Hepatocyte (in vitro differentiated cells): ENCODE measurements at regions not wholly inside any gene's neighbourhood (a gene's known extent, or its start where the extent isn't known, plus 50 kb on each side); places are given as distances from the start of the nearest gene placed in this dataset.

Experiments used
- EZH2phosphoT487 ChIP-seq: fragments of 200-600 bp; sonication (generic); IDR thresholded peaks from one replicate; pipeline ENCODE4 v1.6.1; 2018; ENCODE audit warnings: antibody characterized with exemption, mild to moderate bottlenecking, low read depth, moderate library complexity; ENCODE audit not compliant: unreplicated experiment, severe bottlenecking
- TF ChIP-seq, protein P1 (sequence below): fragments of 200-600 bp; sonication (generic); IDR thresholded peaks from 2 replicates; pipeline ENCODE4 v1.5.1; 2016; ENCODE audit warnings: antibody characterized with exemption, mild to moderate bottlenecking; ENCODE audit not compliant: poor library complexity

GRCh38 chr7:46671108-46671769, 750.2 kb upstream of the IGFBP3 start:
- TF ChIP-seq, protein P1, sequence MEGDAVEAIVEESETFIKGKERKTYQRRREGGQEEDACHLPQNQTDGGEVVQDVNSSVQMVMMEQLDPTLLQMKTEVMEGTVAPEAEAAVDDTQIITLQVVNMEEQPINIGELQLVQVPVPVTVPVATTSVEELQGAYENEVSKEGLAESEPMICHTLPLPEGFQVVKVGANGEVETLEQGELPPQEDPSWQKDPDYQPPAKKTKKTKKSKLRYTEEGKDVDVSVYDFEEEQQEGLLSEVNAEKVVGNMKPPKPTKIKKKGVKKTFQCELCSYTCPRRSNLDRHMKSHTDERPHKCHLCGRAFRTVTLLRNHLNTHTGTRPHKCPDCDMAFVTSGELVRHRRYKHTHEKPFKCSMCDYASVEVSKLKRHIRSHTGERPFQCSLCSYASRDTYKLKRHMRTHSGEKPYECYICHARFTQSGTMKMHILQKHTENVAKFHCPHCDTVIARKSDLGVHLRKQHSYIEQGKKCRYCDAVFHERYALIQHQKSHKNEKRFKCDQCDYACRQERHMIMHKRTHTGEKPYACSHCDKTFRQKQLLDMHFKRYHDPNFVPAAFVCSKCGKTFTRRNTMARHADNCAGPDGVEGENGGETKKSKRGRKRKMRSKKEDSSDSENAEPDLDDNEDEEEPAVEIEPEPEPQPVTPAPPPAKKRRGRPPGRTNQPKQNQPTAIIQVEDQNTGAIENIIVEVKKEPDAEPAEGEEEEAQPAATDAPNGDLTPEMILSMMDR: no peak
- no peak for TF ChIP-seq EZH2phosphoT487
